Prostate gland (tissue), 2 donors: ENCODE measurements at regions not wholly inside any gene's neighbourhood (a gene's known extent, or its start where the extent isn't known, plus 50 kb on each side); places are given as distances from the start of the nearest gene placed in this dataset.

ENCODE experiments used
- CTCF ChIP-seq, 4 experiments: fragments of 200-600 bp in 2 of 4; fragments of 450-650 bp in 2 of 4; sonication (generic) in 2 of 4; IDR thresholded peaks; 1 replicate in 3 of 4; 2 replicates in 1 of 4; pipeline ENCODE4 v1.5.1; 2016 to 2019; ENCODE audit warnings: antibody characterized with exemption in 4 of 4, mild to moderate bottlenecking in 2 of 4, moderate library complexity in 2 of 4
- POLR2AphosphoS5 ChIP-seq: sonication (generic); formaldehyde crosslinking; IDR thresholded peaks from one replicate; pipeline ENCODE4 v1.6.1; 2017; ENCODE audit warnings: antibody characterized with exemption

DNA sequence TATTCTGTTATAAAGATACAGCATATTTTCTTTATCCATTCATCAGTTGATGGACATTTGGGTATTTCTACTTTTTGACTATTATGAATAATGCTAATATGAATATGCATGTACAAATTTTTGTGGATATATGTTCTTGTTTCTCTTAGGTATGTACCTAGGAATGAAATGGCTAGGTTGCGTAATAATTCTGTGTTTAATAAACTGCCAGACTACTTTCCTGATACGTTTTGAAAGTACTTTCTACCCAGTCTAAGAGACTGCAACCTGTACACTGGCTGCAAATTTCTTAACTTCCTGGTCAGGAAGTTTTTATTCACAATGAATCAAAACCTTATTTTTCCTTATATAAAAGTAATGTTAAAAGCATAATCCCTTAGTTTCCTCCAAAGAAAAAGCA is 93.9 kb upstream of the STARD4 start:
- TF ChIP-seq CTCF (IDR thresholded peaks at IDR 0.05), result no peak
- no peak for TF ChIP-seq POLR2AphosphoS5
